OCI-LY3 (cell line): ENCODE measurements at regions not wholly inside any gene's neighbourhood (a gene's known extent, or its start where the extent isn't known, plus 50 kb on each side); places are given as distances from the start of the nearest gene placed in this dataset.

Experiments
- H2AFZ ChIP-seq: fragments of 200-600, 300-600 bp; shearing (Covaris generic); 2 replicates; pipeline ENCODE4 v1.6.0; 2014; ENCODE audit warnings: antibody characterized with exemption, low read depth, low read length
- H3K27ac ChIP-seq: fragments of 200-600, 300-600 bp; sonication (generic); 2 replicates; pipeline ENCODE4 v1.5.1; 2014; ENCODE audit warnings: mild to moderate bottlenecking, low read length, moderate library complexity, mixed read lengths
- H3K27me3 ChIP-seq: fragments of 200-600, 300-600 bp; sonication (generic); 2 replicates; pipeline ENCODE4 v1.6.1; 2014; ENCODE audit warnings: low read depth, low read length, mixed read lengths
- H3K36me3 ChIP-seq: fragments of 200-600, 300-600 bp; sonication (generic); replicated peaks from 2 replicates; pipeline ENCODE3; 2014; ENCODE audit warnings: low read depth, low read length, mixed read lengths
- H3K4me1 ChIP-seq: fragments of 300-600, 200-600 bp; sonication (generic); 2 replicates; pipeline ENCODE4 v1.6.1; 2014; ENCODE audit warnings: low read length, mixed read lengths
- H3K4me2 ChIP-seq: fragments of 200-600, 300-600 bp; sonication (generic); 2 replicates; pipeline ENCODE4 v1.6.1; 2014; ENCODE audit warnings: low read length, mixed read lengths
- H3K4me3 ChIP-seq: fragments of 300-600, 200-600 bp; sonication (generic); 2 replicates; pipeline ENCODE4 v1.5.1; 2014; ENCODE audit warnings: antibody characterized with exemption, mild to moderate bottlenecking, low read length, moderate library complexity
- H3K79me2 ChIP-seq: fragments of 300-600, 200-600 bp; shearing (Covaris generic); 2 replicates; pipeline ENCODE4 v1.6.1; 2014; ENCODE audit warnings: mild to moderate bottlenecking, low read length, mixed read lengths
- H3K9ac ChIP-seq: fragments of 300-600, 200-600 bp; shearing (Covaris generic); 2 replicates; pipeline ENCODE4 v1.6.0; 2014; ENCODE audit warnings: mild to moderate bottlenecking, low read length, moderate library complexity
- H3K9me3 ChIP-seq: fragments of 200-600, 300-600 bp; shearing (Covaris generic); 2 replicates; pipeline ENCODE4 v1.6.1; 2014; ENCODE audit warnings: low read length, mixed read lengths; ENCODE audit not compliant: insufficient read depth
- H4K20me1 ChIP-seq: fragments of 200-600, 300-600 bp; sonication (generic); 2 replicates; pipeline ENCODE4 v1.6.1; 2016; ENCODE audit warnings: low read length, mixed read lengths; ENCODE audit not compliant: insufficient read depth
- EZH2phosphoT487 ChIP-seq: fragments of 200-600 bp; shearing (Covaris generic); IDR thresholded peaks from 2 replicates; pipeline ENCODE4 v1.6.1; 2018; ENCODE audit warnings: antibody characterized with exemption, mixed run types, low read depth
- TF ChIP-seq, protein P1 (sequence below): fragments of 200-600, 300-600 bp; sonication (generic); IDR thresholded peaks from 2 replicates; pipeline ENCODE4 v1.5.1; 2014; ENCODE audit warnings: antibody characterized with exemption, low read length, low read depth

DNA sequence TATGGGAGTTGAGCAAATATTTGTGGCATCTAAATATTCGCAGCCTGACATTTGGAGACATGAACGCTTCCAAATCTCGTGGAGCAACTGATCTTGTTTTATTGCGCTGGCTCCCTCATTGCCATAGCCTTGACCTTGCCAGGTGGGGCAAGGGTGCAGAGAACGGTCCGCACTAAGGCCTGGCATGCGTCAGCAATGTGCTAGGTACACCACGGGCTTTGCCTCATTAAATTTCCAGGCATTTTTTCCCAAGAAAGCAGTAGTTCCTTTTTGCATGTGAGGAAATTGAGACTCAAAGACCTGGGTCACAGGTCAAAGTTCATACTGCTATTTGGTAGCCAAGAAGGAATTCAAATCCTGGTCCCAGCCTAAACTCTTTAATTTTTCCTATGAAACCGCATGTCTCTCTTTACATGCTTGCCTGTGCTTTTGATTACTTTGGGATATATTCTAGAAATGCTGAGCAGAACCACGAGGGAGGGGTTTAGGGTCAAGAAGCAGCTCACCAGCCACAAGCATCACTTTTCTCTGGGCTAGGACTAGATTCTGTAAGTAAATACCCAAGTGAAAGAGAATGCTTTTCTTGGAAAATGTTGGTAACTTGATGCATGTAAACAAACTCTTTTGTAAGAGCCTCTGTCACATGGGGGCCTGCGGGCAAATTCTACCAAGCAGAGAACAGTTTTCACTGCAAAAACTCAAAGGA lies 891.6 kb downstream of the VRK1 start:
- no peak overlapping the region for H3K27ac ChIP-seq
- H3K27me3 ChIP-seq: peaks cover 18% of the 10 kb centered on the region
- H3K9ac ChIP-seq: no peak overlapping the region
- no peaks in the 10 kb centered on the region for H3K79me2 ChIP-seq
- no peak overlapping the region for H3K4me2 ChIP-seq
- H3K36me3 ChIP-seq: no peaks in the 10 kb centered on the region
- no peaks in the 10 kb centered on the region for H4K20me1 ChIP-seq
- TF ChIP-seq, protein P1, sequence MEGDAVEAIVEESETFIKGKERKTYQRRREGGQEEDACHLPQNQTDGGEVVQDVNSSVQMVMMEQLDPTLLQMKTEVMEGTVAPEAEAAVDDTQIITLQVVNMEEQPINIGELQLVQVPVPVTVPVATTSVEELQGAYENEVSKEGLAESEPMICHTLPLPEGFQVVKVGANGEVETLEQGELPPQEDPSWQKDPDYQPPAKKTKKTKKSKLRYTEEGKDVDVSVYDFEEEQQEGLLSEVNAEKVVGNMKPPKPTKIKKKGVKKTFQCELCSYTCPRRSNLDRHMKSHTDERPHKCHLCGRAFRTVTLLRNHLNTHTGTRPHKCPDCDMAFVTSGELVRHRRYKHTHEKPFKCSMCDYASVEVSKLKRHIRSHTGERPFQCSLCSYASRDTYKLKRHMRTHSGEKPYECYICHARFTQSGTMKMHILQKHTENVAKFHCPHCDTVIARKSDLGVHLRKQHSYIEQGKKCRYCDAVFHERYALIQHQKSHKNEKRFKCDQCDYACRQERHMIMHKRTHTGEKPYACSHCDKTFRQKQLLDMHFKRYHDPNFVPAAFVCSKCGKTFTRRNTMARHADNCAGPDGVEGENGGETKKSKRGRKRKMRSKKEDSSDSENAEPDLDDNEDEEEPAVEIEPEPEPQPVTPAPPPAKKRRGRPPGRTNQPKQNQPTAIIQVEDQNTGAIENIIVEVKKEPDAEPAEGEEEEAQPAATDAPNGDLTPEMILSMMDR: no peak
- TF ChIP-seq EZH2phosphoT487: no peak
- no peaks in the 10 kb centered on the region for H3K4me1 ChIP-seq
- H3K4me3 ChIP-seq: no peak overlapping the region
- no peaks in the 10 kb centered on the region for H3K9me3 ChIP-seq
- H2AFZ ChIP-seq: no peak overlapping the region

- Histone ChIP-seq H4K20me1 (no peaks in the 10 kb centered on the region), H3K27ac (no peak overlapping the region), H3K4me3 (no peak overlapping the region), H3K4me2 (no peak overlapping the region), H3K4me1 (peaks cover under 1% of the 10 kb centered on the region; the same call in 1 of the 2 replicates), H2AFZ (no peak overlapping the region), H3K9ac (no peak overlapping the region), H3K36me3 (no peaks in the 10 kb centered on the region), H3K9me3 (no peaks in the 10 kb centered on the region), H3K79me2 (no peaks in the 10 kb centered on the region), H3K27me3 (peaks cover 49% of the 10 kb centered on the region)
- TF ChIP-seq, protein P1: no peak
- TF ChIP-seq EZH2phosphoT487: no peak
Observed at GRCh38 chr14:97692084-97692483, 894.9 kb downstream of the VRK1 start.

DNA sequence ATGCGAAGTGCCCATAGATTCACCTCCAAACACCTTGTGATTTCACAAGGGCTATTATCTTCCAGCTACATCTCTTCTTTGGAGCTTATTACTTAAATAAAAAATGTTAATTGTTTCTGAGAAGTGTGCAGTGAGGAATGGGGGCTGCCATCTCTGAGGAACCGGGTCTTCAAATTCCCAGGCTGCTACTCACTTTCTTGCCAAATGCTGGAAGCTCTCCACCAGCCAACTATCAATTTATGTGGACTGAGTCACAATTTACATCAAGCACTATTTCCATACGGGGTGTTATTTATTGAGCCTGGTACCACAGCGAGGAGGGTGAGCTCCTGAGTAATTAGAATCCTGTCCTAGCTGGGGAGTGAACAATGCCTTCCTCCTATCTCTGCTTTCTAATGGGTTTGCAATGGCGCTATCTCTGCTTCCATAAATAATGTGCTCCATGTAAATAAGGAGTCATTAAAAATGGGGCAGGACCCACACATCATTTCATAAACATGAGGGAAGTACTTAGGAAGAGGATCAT lies 898.3 kb downstream of the VRK1 start:
- H3K36me3 ChIP-seq: peaks cover 6% of the 10 kb centered on the region
- TF ChIP-seq, protein P1: no peak
- no peak for TF ChIP-seq EZH2phosphoT487
- no peak overlapping the region for H3K4me3 ChIP-seq
- no peak overlapping the region for H3K9ac ChIP-seq
- H3K4me2 ChIP-seq: no peak overlapping the region
- no peak overlapping the region for H3K27ac ChIP-seq
- no peaks in the 10 kb centered on the region for H3K79me2 ChIP-seq
- peaks cover 17% of the 10 kb centered on the region for H3K4me1 ChIP-seq
- no peaks in the 10 kb centered on the region for H4K20me1 ChIP-seq
- H2AFZ ChIP-seq: no peak overlapping the region
- H3K9me3 ChIP-seq: peaks cover 7% of the 10 kb centered on the region; the same call in 1 of the 2 replicates
- peaks cover 78% of the 10 kb centered on the region for H3K27me3 ChIP-seq

DNA sequence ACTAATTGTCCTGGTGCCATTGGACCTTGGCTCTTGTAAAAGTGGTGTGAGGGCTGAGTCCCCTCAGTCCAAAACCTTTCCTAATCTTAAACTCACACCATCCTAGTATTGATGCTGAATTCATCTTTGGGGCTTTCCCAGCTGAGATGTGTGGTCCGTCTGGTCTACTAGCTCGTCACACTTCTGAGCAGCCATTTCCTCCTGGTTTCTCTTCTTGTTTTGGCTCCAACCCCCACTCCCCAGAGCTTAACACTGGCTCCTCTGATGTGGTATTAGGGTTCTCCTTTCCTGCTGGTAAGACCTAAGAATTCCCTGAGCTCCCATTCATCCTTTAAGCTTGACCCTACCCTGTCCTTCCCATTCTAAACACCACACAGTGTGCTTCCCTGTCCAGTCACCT lies 900.6 kb downstream of the VRK1 start:
- Histone ChIP-seq H3K27me3 (peaks cover 88% of the 10 kb centered on the region), H3K9ac (no peak overlapping the region), H3K4me1 (peaks cover 23% of the 10 kb centered on the region), H3K79me2 (no peaks in the 10 kb centered on the region), H3K36me3 (peaks cover 6% of the 10 kb centered on the region), H4K20me1 (no peaks in the 10 kb centered on the region), H3K9me3 (peaks cover 7% of the 10 kb centered on the region; the same call in 1 of the 2 replicates), H3K27ac (no peak overlapping the region), H2AFZ (no peak overlapping the region), H3K4me3 (no peak overlapping the region), H3K4me2 (peak overlapping the region; percentile 29)
- TF ChIP-seq, protein P1: no peak
- TF ChIP-seq EZH2phosphoT487: no peak
